ENCODE measurements at regions not wholly inside any gene's neighbourhood (a gene's known extent, or its start where the extent isn't known, plus 50 kb on each side); places are given as distances from the start of the nearest gene placed in this dataset.
A peak's percentile ranks its signal among the peaks of the same experiment; 100 is the strongest.

DNA sequence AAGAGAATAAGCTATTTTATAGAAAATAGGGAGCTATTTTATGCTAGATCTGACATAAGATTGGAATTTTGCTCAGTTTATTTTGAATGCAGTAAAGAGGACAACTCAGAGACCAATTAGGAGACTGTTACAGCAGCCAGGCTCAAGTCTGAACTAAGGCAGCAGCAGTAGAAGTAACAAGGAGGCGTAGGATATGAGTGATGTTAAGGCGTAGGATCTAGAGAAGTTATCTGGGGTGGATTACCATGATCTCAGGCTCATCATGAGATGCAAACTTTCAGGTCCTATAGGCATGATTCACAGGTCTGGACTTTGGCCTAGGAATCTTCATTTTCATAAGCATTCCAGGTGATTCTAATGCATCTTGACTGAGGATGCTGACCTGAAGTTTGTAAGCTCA, 108.9 kb upstream of the BLID start:
- no peak for DNase-seq

DNA sequence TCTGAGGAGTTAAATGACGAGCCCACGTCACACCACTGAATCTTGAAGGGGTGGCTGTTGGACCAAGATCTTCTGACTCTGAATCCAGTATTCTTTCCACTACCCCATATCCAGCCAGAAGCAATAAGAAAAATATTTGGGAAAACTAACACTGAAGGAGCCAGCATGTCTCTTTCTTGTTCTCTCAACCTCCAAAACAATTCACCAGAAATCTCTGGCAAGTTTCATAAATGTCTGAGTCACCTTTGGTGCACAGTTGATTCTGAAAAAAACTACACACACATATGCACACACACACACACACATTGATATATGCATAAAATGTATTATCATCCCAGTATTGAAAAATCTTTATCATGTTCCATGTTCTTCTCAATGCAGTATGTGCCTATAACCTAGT, 104.3 kb upstream of the BLID start:
- DNase-seq = no peak

DNA sequence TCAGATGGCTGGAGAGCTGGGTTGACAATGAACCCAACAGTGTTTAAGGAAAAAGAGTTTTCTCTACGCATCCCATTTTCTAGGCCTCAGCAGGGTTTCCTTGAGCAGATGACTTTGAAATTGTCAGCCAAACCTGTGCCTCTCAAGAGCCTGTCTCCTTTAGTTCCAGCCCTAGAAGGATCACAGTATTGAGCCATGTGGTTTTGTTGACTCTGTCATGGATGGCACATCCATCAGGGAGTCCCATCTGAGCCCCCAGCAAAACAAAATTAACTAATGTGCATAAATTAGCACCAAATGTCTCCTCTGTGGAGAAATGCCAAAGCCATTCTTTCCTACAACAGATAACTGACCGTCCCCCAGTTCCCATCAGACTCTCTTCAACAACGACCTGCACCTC, 103.8 kb upstream of the BLID start:
- DNase-seq = no peak

DNA sequence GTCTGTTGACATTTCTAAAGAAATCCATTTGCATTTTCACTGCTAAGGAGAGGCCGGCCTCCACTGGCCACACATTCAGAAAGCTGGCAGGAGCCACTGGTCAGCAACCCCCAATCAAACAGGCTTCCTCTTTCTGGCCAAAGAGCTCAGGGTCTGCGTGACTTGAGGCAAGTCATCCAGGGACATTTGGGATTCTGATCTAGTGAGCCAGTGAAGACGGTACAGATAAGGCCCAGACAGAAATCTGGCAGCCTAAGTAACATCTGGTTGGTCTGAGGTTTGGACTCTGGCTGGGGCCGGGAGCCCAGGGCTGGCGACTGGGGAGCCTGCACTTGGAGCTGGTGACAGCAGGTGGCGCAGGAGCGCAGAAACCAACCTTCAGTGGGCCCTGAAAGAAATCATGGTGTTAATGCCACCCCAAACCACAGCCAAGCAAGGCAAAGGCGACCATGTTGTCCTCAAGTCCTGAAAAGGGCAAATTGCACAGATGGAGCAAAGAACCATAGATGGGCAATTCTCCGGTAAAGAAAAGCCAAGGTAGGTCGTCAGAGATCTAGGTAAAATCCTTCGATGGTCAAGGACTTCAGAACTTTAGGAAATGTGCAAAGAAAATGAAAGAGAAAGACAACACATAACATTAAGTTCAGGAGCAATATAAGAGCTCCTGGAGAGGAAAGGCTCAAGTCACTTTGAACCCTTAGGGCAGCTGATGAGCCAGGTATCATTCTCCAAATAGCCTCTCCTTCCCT, 99.4 kb upstream of the BLID start:
- DNase-seq = peak; percentile 27 to 56

DNA sequence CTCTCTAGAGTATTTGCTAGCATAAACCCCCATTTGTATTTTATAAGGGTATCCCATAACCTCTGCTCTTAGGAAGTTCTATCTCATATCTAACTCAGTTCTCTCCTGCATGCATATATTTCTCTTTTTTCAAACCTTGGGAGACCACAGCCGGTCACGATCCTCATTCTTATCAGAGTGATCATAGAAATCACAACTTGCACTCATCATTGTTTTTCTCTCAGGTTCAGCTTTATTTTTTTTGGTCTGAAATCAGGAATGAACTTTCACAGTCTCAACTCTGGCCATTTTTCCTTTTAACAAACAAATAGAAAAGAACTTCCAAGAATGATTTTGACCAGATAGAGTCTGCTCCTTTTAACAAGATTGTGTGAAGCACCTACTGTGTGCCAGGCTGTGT, 98.6 kb upstream of the BLID start:
- no peak for DNase-seq

DNA sequence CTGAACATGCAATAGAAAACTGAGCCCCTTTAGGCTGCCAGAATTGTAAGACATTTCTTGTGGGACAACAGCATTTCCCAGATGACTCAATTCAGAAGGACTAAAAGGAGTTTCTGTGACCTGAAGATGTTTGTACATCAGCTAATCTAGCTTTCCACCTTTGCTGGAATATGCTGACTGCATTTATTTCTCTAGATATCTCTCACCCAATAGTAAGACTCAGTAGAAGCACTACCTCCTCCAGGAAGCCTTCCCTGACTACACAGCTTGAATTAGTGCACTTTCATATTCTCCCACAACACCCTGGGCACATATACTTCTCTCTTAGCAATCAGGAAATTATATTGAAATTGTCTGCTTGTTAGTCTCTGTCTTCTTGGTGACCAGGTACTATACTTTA, 98.1 kb upstream of the BLID start:
- no peak for DNase-seq

DNA sequence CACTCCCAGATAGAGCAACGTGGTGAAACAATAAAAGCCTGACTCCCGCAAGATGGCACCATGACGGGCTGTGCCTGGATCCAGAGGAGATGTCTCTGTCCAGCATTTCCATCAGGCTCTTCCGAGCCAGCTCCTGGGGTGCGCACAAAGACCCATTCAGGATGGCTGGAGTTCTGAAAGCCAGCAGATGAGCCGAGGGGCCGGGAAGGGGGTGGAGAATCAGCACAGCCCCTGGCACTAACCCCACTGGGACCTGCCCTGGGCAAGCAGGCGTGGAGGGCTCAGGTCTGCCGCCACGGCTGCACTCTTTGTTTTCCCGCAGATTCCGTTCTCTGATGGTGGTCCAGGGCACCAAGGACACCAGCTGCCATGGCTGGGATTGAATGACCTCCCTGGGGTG, 97.2 kb upstream of the BLID start:
- DNase-seq = no peak

DNA sequence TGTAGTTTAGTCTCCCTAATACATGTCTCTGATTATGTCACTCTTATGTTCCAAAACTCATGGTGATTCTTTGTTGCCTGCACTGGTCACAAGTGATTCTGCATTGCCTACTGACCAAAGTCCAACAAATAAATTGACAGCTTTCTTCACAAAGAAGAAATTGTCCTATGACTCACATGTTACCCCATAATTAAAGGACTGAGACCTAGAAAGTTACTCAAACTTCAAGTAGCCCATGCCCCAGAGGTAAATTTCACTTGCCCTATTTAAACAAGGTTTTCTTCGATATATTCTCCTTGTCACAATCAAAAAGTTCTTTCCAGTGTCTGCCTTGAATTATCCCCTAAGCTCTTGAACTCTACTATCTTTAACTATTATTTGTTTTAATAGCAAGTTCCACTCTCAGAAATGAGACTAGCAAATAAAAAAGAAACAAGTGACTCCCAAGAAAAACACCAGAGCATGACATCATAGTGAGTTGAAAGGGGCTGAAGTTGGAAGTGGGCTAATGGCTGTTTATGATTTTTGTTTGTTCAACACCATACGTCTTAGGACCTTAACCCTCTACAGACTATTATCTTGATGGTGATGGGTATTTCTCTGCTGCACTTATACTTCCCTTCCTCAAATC, 94.5 kb upstream of the BLID start:
- no peak for DNase-seq

DNA sequence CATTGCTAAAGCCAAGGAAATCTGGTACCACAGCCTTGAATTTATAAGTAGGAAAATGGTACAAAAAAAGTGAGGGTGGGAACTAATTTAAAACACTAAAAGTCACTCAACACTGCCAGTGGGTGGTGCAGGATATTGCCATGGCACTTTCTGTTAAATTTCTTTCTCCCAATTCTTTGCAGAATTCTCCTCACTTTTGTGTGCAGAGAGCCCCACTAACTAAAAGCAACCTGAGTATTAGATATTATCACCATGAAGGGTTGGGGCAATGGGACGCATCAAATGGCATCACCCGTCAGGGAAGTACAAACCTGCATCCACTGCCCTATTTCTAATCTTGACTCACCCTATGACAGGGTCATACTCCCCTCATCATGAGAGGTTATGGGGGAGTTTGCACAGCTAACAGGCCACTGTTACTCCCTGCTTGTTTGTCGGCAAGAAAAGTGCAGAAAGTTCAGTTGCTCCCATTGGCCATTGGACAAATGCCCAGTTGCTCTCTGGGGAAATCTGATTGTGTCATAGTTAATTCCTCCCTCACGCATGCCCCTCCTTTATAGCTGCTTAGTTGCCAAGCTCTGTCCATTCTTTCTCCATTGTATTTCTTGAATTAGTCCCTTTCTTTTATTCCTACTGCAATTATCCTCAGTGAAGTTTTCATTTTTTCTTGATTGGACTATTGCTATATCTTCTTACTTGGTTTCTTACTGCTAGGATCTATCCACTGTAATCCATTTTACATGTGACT, 93.8 kb upstream of the BLID start:
- no peak for DNase-seq

DNA sequence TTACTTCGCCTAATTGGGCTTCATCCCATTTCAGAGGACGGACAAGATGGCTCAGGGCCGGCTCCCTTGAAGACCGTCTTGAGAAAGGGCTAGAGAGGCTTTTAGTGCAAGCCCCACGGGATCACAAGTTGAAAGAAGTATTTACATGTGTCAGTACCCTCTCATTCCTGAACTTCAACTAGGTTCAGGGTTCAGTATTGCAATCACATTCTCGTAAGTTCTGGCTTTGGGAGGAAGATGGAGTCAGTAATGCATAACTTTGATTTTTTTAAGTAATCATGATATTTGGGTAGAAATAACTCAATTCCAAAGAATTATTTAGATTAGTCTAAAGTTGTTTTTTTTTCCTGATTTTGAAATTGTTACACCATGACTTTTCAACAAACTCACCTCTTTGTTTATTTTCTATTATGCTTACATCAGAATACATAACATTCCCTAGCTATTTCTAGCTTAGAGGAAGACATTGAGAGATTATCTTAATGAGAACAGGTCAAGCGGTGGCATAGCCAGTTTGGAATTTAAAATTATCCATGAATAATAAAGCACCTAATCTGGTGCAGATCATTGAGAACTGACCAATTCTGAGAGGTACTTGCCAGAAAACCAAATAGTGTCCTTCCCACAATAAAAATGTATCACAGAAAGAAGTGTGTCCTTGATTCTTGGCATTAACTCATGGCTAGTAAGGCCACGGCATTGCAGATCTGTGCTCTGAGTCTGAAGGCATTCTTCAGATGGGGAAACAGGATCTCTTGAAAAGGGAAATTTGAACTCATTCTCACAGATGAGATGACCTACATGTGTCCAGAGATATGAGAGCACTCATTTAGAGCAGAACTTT, 92.1 kb upstream of the BLID start:
- no peak for DNase-seq

DNA sequence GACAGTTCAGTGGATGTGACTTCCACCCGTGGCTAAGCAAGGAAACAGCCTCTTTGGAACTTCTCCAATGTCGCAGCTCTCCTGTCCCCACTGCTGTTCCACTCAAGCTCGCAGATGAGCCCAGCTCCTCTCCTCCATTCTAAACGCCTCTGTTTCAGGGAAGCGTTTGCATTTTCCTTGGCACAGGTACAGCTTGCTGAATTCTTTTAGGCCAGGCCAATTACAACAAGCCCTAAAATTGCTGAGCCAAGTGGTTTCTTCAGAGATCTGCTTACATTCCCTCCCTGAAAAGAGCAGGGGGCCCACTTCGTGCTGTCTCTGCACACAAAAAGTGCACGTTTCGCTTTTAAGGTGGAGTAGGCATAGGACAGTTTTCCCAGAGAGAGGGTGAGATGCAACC, 91.5 kb upstream of the BLID start:
- no peak for DNase-seq

DNA sequence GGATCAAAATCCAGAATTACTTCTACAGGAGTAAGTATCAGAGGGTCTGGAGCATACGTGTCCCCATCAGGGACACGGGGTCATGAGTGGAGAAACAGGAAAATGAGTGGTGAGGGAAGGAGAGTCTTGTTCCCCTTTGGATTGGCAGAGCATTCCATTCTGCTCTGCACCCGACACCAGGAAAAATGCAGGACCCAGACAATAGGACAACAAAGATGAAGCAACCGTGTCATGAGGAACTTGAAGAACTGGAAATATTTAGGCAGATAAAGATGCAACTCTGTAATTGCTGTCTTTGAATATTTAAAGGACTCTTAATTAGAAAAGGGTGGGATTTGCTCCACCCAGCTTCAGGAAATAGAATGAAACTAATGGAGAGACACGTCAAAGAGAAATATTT, 89.0 kb upstream of the BLID start:
- no peak for DNase-seq

DNA sequence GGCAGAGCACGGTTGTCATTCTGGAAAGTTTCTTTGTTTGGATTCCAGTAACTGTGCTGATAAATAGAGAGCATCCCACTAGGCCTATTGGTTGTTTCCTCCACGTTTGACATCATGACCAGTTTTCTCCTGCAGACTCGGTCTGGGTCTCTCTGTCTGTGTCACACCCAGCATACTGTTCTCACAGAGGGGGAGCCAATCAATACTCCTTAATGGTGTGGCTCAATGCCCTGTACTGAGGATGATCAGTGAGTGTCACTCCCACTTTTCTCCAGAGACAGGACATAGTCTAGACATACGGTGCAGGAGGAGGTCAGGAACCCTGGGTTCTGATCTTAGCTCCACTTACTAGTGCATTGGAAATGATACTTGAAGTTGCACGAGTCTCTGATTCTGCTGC, 88.2 kb upstream of the BLID start:
- no peak for DNase-seq

DNA sequence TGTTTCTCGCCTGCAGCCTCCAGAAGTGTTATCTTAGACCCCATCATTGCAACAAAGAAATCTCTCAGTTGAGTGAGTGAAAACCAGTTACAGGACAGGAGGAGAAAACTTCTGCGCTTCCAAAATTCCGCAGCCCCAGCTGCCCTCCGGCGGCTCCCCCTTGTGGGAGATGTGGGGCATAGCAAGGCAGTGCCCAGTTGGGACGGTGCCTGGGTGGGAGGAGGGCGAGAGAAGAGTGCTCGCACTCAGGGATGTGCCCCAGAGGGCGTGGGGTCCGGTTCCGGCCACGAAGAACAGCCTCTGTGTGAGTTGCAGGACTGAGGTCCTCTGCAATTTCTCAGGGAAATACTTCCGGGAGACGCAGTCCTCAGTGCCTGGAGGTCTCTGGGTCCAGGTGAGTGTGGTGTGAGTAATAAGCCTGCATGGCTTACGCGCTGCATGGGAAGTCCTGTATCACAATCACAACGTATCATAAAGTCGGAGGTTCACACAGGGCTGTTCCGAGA, 87.0 kb upstream of the BLID start:
- DNase-seq = peak; percentile 51 to 58

DNA sequence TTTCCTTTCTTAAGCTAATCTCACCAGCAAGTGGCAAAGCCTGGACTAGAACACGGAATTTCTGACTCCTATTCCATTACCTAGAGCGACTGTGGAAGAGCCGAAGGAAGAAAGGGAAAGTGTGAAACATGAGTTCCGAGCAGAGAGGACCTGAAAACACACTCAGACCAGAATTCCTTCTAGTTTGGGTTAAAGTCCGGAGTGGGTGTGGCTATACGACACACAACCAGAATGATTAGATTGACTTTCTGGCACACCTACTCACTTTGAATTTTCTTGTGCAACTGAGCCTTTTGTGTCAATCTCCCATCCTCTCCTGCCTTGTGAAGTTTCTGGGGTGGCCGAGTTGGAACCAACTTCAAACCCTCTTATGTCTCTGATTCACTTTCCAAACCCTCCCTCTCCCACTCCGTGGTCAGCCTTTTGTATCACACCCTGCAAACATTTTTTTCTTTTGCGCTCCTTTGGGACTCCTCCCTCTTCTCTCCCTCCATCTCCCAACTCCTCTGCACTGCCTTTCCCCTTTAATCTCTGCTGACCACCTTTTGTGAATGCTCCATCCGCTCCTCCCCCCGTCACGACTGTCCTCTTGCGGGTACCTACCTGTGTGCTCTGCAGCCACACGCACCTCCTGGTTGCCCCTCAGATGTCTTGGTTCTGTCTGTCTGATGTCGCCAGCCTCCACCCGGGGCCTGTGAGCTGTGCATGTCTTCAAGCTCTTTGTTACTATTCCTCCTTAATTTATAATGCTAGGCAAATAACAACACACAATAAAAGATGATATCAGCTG, 86.3 kb upstream of the BLID start:
- no peak for DNase-seq

DNA sequence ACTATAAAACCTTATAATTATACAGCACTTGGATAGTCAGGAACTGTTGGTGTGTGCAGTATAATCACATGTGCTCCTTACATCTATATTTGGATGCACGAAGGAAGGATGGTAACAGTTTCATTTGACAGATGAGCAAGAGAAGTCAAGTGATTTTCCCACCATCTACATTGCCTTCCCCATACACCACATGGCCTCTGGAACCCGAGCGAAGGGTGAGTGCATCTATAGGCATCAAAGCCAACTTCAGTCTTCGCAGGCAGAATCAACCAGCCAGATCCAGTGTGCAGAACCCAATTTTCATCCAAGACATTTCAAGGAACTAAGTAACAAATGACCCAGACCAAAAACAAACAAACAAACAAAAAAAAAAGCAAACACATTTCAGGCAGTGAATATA, 85.1 kb upstream of the BLID start:
- DNase-seq = no peak

DNA sequence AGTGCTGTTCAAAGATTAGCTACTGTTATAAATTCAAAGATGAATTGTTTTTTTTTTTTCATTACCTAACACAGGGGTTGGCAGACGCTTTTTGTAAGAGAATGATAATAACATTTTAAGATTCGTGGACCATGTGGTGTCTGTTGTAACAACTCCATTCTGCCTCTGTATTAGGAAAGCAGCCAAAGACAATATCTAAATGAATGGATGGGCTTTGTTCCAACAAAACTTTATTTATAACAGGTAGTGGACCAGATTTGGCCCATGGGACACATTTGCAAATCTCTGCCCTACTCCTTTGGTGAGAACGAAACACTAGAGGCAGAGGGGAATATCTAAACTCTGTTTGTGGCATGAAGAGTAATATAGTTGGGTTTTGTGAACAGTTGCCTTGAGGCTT, 83.6 kb upstream of the BLID start:
- no peak for DNase-seq

DNA sequence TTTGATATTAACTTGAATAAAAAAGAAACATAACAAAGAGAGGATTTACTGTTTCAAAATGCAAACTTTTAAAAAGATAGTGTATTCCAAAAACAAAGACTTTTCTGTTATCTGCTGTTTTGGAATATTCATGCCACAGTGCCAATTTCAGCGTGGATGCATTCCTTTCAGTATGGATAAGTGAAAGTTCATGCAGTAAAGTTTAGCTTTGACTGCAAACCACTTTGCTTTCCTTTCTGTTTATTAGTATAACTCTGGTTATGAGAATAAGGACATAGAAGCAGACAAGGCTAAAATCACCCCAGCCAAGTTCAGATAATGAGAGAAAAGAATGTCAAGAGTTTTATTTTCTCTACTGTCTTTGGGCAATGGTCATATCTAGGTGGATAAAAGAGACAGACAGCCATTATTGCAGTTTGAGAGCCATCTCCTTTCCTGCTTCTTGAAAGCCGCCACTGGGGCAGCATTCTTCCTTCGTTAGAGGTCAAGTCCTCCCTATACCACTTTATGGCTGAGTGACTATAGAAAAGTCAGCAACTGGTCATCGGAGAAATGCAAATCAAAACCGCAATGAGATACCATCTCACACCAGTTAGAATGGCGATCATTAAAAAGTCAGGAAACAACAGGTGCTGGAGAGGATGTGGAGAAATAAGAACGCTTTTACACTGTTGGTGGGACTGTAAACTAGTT, 82.4 kb upstream of the BLID start:
- DNase-seq = no peak

DNA sequence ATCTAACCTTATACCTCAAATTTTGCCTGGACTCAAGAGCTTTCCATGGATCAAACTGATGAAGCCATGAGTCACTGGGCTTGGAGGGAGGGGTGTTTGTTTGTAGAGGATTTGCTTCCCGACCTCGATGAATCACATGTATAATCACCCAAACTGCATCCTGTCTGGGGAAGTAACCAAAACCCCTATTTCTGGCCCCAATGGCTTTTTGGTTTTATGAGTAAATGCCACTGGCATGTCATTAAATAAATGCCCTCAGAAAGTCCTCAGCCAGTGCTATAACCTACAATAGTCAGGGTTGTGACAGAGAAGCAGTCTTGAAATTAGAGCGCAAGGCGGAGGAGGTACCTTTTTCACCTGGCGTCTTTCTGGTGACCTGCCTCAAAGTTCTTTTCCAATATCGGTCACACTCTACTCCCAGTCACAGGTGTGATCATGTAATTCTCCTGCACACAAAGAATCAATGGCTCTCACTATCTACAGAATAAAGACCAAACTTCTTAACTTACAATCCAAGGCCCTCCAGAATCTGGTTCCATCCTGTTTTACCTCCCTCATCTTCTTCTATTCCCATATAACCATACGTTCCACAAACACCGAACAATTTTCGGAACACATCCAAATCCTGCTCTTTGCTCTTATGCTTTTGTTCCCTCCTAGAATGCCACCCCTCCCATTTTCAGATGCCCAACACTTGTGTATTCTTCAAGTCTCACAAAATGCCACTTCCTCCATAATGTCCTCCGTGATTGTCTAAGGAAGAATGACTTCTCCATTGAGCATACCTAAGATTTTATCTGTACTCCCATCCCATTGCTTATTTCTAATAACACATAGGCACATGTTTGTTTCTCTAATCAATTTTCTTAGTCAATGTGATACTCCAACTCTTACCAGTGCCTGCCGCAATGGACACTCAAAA, 81.3 kb upstream of the BLID start:
- no peak for DNase-seq

DNA sequence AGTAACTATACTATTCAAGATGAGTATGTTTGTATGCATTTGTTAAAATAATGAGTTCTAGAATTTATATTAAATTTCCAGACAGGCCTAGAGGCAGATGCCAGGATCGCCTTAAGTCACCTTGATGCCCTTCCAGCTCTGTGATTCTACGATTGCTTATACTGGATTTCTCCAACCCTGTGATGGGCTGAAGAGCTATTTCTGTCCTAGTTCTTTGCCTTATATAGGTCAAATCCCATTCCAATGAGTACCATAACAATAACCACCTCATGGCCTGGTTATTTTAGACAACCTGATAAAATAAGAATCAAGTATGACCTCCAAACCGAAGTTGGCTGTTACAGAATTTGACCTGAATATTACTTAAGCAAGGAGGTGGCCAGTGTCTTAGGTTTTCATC, 79.8 kb upstream of the BLID start:
- DNase-seq = no peak

All from activated CD4-positive, alpha-beta T cell treated with anti-CD3 and anti-CD28 coated beads, Interleukin-2, amount 50 U/mL, for 48 hours (primary cell).